Panc1 (cell line): ENCODE measurements at regions not wholly inside any gene's neighbourhood (a gene's known extent, or its start where the extent isn't known, plus 50 kb on each side); places are given as distances from the start of the nearest gene placed in this dataset.
"Not testable (repeated sequence)": the region's sequence is repeated elsewhere in the genome, so short reads cannot be mapped to it uniquely, and the experiment has no call there.

Experiments used
- ATAC-seq: fragments of 200-7000 bp; cut with Tn5 transposase; 2 replicates; pipeline ENCODE4 v1.9.1; 2020; ENCODE audit warnings: mild to moderate bottlenecking, moderate library complexity
- BruUV-seq: library from RNA; stranded (reverse); fragments of 400-500 nt; replicated peaks from 2 replicates; lab custom pipeline; 2021; lab: Mats Ljungman, UMichigan
- CTCF ChIA-PET: fragments of 300-600 bp; sonication (Branson Sonifier 250); formaldehyde crosslinking; loops from one replicate; lab custom pipeline; 2022; ENCODE audit warnings: antibody characterized with exemption; lab: Charles Lee
- POLR2A ChIA-PET: fragments of 300-600 bp; sonication (Branson Sonifier 250); formaldehyde crosslinking; loops from one replicate; lab custom pipeline; 2022; ENCODE audit warnings: antibody characterized with exemption; lab: Charles Lee
- DNase-seq: peaks from one replicate; pipeline ENCODE4 v3.0.0-alpha.2; 2010; ENCODE audit warnings: low read depth, low spot score
- H3K27ac ChIP-seq: 2 replicates; pipeline ENCODE4 v1.5.1; 2011; ENCODE audit warnings: mild to moderate bottlenecking, low read length, inconsistent platforms
- H3K27me3 ChIP-seq: fragments of 200-500 bp; sonication (Bioruptor generic); 2 replicates; pipeline ENCODE4 v1.6.0; 2014; ENCODE audit warnings: low read length, inconsistent platforms; ENCODE audit not compliant: control insufficient read depth, insufficient read depth
- H3K36me3 ChIP-seq: fragments of 200-500 bp; sonication (Bioruptor generic); 2 replicates; pipeline ENCODE4 v1.5.1; 2014; ENCODE audit warnings: inconsistent platforms, mild to moderate bottlenecking, low read length, moderate library complexity; ENCODE audit not compliant: control insufficient read depth, insufficient read depth
- H3K4me1 ChIP-seq: 2 replicates; pipeline ENCODE4 v1.5.1; 2011; ENCODE audit warnings: inconsistent platforms, mild to moderate bottlenecking, low read length, moderate library complexity; ENCODE audit not compliant: control insufficient read depth, insufficient read depth
- H3K4me3 ChIP-seq, 2 experiments: 2 replicates each; pipeline ENCODE4 v1.5.1; 2011 to 2012; ENCODE audit warnings: low read depth in 2 of 2, low read length in 2 of 2, mild to moderate bottlenecking in 2 of 2, inconsistent platforms in 1 of 2, moderate library complexity in 1 of 2
- H3K9me3 ChIP-seq: fragments of 200-500 bp; sonication (Bioruptor generic); 2 replicates; pipeline ENCODE4 v1.5.1; 2014; ENCODE audit warnings: low read depth, mild to moderate bottlenecking, inconsistent platforms, low read length, moderate library complexity; ENCODE audit not compliant: control insufficient read depth, insufficient read depth
- CTCF ChIP-seq: fragments of 450-650 bp; IDR thresholded peaks from 2 replicates; pipeline ENCODE4 v1.5.1; 2017; ENCODE audit warnings: mild to moderate bottlenecking
- POLR2AphosphoS5 ChIP-seq: IDR thresholded peaks from 2 replicates; pipeline ENCODE4 v1.6.1; 2012; ENCODE audit warnings: mild to moderate bottlenecking, low read depth, low read length, moderate library complexity
- REST ChIP-seq, 2 experiments: IDR thresholded peaks; 2 replicates each; pipeline ENCODE4 v1.6.1; 2011 to 2012; ENCODE audit warnings: low read depth in 2 of 2, control low read depth in 1 of 2, low read length in 1 of 2, mild to moderate bottlenecking in 1 of 2, moderate library complexity in 1 of 2; ENCODE audit not compliant: insufficient read depth in 1 of 2
- SIN3A ChIP-seq: IDR thresholded peaks from 2 replicates; pipeline ENCODE4 v1.6.1; 2012; ENCODE audit warnings: low read depth, mild to moderate bottlenecking, low read length, moderate library complexity, borderline replicate concordance; ENCODE audit not compliant: insufficient read depth
- TCF7L2 ChIP-seq: IDR thresholded peaks from 2 replicates; pipeline ENCODE4 v1.6.1; 2011; ENCODE audit warnings: mild to moderate bottlenecking, low read depth, low read length, inconsistent platforms
- in situ Hi-C: cut with HindIII; loops from 2 replicates; pipeline ENCODE4 v1.10.0; 2016; ENCODE audit warnings: low sequenced_read_pairs, low pct_unique_long_range_greater_than_20kb
- intact Hi-C: fragments of 100-400 bp; cut with micrococcal nuclease; formaldehyde crosslinking; loops from one replicate; pipeline ENCODE4 v1.10.0; 2022; ENCODE audit not compliant: unreplicated experiment

GRCh38 chr5:25448190-25448621 is 803.4 kb upstream of the CDH10 start:
- no peak for TF ChIP-seq REST (IDR thresholded peaks at IDR 0.05; ENCODE audit: insufficient read depth in 1 of 2, low read depth in 2 of 2, low read length in 1 of 2)
- TF ChIP-seq TCF7L2: no peak
- TF ChIP-seq POLR2AphosphoS5: no peak
- no peak for TF ChIP-seq SIN3A
- no peak for TF ChIP-seq CTCF
- CTCF ChIA-PET: no interaction called here
- Histone ChIP-seq H3K4me3 (no peak overlapping the region), H3K27me3 (no peaks in the 10 kb centered on the region), H3K36me3 (no peaks in the 10 kb centered on the region), H3K4me1 (no peaks in the 10 kb centered on the region), H3K27ac (no peak overlapping the region), H3K9me3 (no peaks in the 10 kb centered on the region)
- POLR2A ChIA-PET: no interaction called here
- DNase-seq (no peak), ATAC-seq (no peak)
- in situ Hi-C loops (no loop called here), intact Hi-C loops (no loop called here)
- no TSS peak for BruUV-seq

GRCh38 chr5:25446061-25446420 is 801.3 kb upstream of the CDH10 start:
- in situ Hi-C loops, CTCF ChIA-PET, BruUV-seq: not testable (repeated sequence)

GRCh38 chr5:25445381-25446060 is 800.7 kb upstream of the CDH10 start:
- DNase-seq, intact Hi-C loops, CTCF ChIA-PET, H3K9me3 ChIP-seq, H3K4me1 ChIP-seq, BruUV-seq, ATAC-seq, H3K36me3 ChIP-seq, H3K4me3 ChIP-seq, in situ Hi-C loops, H3K27me3 ChIP-seq, H3K27ac ChIP-seq, POLR2A ChIA-PET: not testable (repeated sequence)

More at GRCh38 chr5:25446061-25446420, 801.3 kb upstream of the CDH10 start:
- H3K9me3 ChIP-seq, H3K27me3 ChIP-seq, H3K36me3 ChIP-seq, H3K4me3 ChIP-seq, ATAC-seq, H3K27ac ChIP-seq, H3K4me1 ChIP-seq, intact Hi-C loops, POLR2A ChIA-PET, DNase-seq: not testable (repeated sequence)
